ENCODE measurements at regions not wholly inside any gene's neighbourhood (a gene's known extent, or its start where the extent isn't known, plus 50 kb on each side); places are given as distances from the start of the nearest gene placed in this dataset.

- no peak for TF ChIP-seq CTCF (IDR thresholded peaks at IDR 0.05)
- TF ChIP-seq POLR2A (IDR thresholded peaks at IDR 0.05), result no peak
- 59 to 64% methylated on average over 5 to 7 of the region's 7 CpGs for WGBS, 2 donors
- Histone ChIP-seq H3K27ac (no peak overlapping the region), H3K9me3 (no peaks in the 10 kb centered on the region), H3K4me1 (no peaks in the 10 kb centered on the region), H3K4me3 (no peak overlapping the region), H3K36me3 (replicated peaks in 1 of 2; ENCODE audit: insufficient read depth in 1 of 2, low read depth in 2 of 2) (no peaks in the 10 kb centered on the region), H3K27me3 (no peaks in the 10 kb centered on the region)
- no peak for DNase-seq
- intact Hi-C loops (cut with DNase I), result no loop called here
- no peak for ATAC-seq
Observed at GRCh38 chr4:106609917-106610316, 241.3 kb upstream of the GIMD1 start.

GRCh38 chr4:106607558-106607957, 239.0 kb upstream of the GIMD1 start:
- Histone ChIP-seq H3K36me3 (replicated peaks in 1 of 2; ENCODE audit: insufficient read depth in 1 of 2, low read depth in 2 of 2) (no peaks in the 10 kb centered on the region), H3K27ac (no peak overlapping the region), H3K4me1 (no peaks in the 10 kb centered on the region), H3K27me3 (no peaks in the 10 kb centered on the region), H3K9me3 (no peaks in the 10 kb centered on the region), H3K4me3 (no peak overlapping the region)
- ATAC-seq (no peak), DNase-seq (no peak)
- intact Hi-C loops (cut with DNase I), result no loop called here
- WGBS, 2 donors, result 35 to 38% methylated on average over 2 of the region's 2 CpGs
- TF ChIP-seq POLR2A (IDR thresholded peaks at IDR 0.05) (no peak), CTCF (IDR thresholded peaks at IDR 0.05) (no peak)

- Histone ChIP-seq H3K9me3 (no peaks in the 10 kb centered on the region), H3K4me1 (no peaks in the 10 kb centered on the region), H3K27me3 (no peaks in the 10 kb centered on the region), H3K27ac (no peak overlapping the region), H3K36me3 (replicated peaks in 1 of 2; ENCODE audit: insufficient read depth in 1 of 2, low read depth in 2 of 2) (no peaks in the 10 kb centered on the region), H3K4me3 (no peak overlapping the region)
- DNase-seq (no peak), ATAC-seq (no peak)
- no peak for TF ChIP-seq CTCF (IDR thresholded peaks at IDR 0.05)
- no peak for TF ChIP-seq POLR2A (IDR thresholded peaks at IDR 0.05)
- 54 to 83% methylated on average over 3 to 4 of the region's 4 CpGs for WGBS, 2 donors
- intact Hi-C loops (cut with DNase I), result no loop called here
Observed at GRCh38 chr4:106604319-106605051, 235.9 kb upstream of the GIMD1 start.

- DNase-seq (no peak), ATAC-seq (no peak)
- TF ChIP-seq POLR2A (IDR thresholded peaks at IDR 0.05) (no peak), CTCF (IDR thresholded peaks at IDR 0.05) (no peak)
- Histone ChIP-seq H3K4me3 (no peak overlapping the region), H3K27ac (no peak overlapping the region), H3K4me1 (no peaks in the 10 kb centered on the region), H3K27me3 (no peaks in the 10 kb centered on the region), H3K36me3 (replicated peaks in 1 of 2; ENCODE audit: insufficient read depth in 1 of 2, low read depth in 2 of 2) (no peaks in the 10 kb centered on the region), H3K9me3 (no peaks in the 10 kb centered on the region)
- WGBS, 2 donors, result 77 to 81% methylated on average over 3 of the region's 3 CpGs
- intact Hi-C loops (cut with DNase I), result no loop called here
Observed at GRCh38 chr4:106603471-106603870, 234.9 kb upstream of the GIMD1 start.

GRCh38 chr4:106602711-106603110, 234.1 kb upstream of the GIMD1 start:
- intact Hi-C loops (cut with DNase I), result no loop called here
- no peak for ATAC-seq
- no peaks in the 10 kb centered on the region for H3K4me1 ChIP-seq

More at GRCh38 chr4:106602711-106603110, 234.1 kb upstream of the GIMD1 start:
- no peaks in the 10 kb centered on the region for H3K36me3 ChIP-seq (replicated peaks in 1 of 2; ENCODE audit: insufficient read depth in 1 of 2, low read depth in 2 of 2)
- no peak overlapping the region for H3K4me3 ChIP-seq
- TF ChIP-seq POLR2A (IDR thresholded peaks at IDR 0.05) (no peak), CTCF (IDR thresholded peaks at IDR 0.05) (no peak)
- no peaks in the 10 kb centered on the region for H3K9me3 ChIP-seq
- no peaks in the 10 kb centered on the region for H3K27me3 ChIP-seq
- 49 to 58% methylated on average over 2 of the region's 2 CpGs for WGBS, 2 donors
- no peak for DNase-seq
- H3K27ac ChIP-seq, result no peak overlapping the region
